GM12878 (cell line): ENCODE measurements at regions not wholly inside any gene's neighbourhood (a gene's known extent, or its start where the extent isn't known, plus 50 kb on each side); places are given as distances from the start of the nearest gene placed in this dataset.

Experiments used
- ATAC-seq: fragments of 200-7000 bp; cut with Tn5 transposase; 3 replicates; pipeline ENCODE4 v1.9.1; 2020; ENCODE audit warnings: mild to moderate bottlenecking, moderate library complexity
- BruUV-seq: library from RNA; stranded (reverse); fragments of 400-500 nt; replicated peaks from 2 replicates; lab custom pipeline; 2021; lab: Mats Ljungman, UMichigan
- CTCF ChIA-PET: fragments of 300-600 bp; sonication (Branson Sonifier 250); formaldehyde crosslinking; extraction: SDS; loops from one replicate; lab custom pipeline; 2021; ENCODE audit warnings: inconsistent platforms; lab: Yijun Ruan, JAX
- POLR2A ChIA-PET: fragments of 350-600 bp; formaldehyde crosslinking; extraction: SDS; loops from one replicate; lab custom pipeline; 2021; ENCODE audit warnings: inconsistent platforms; lab: Charles Lee
- RAD21 ChIA-PET: fragments of 300-600 bp; sonication (Branson Sonifier 250); formaldehyde crosslinking; loops from one replicate; lab custom pipeline; 2023; ENCODE audit warnings: antibody characterized with exemption; ENCODE audit not compliant: unreplicated experiment; lab: Charles Lee
- SMC1A ChIA-PET: fragments of 300-600 bp; sonication (Branson Sonifier 250); formaldehyde crosslinking; loops from one replicate; lab custom pipeline; 2023; ENCODE audit not compliant: unreplicated experiment, uncharacterized antibody; lab: Charles Lee
- DNase-seq: peaks from one replicate; pipeline ENCODE4 v3.0.0-alpha.2; 2011; ENCODE audit warnings: low read depth, low spot score
- FAIRE-seq: peaks from 3 replicates; lab custom pipeline; 2011; peaks lifted over from hg19 to GRCh38; lab: Jason Lieb, UNC
- H2AFZ ChIP-seq: 2 replicates; pipeline ENCODE4 v1.6.0; 2011; ENCODE audit warnings: low read depth, low read length, control low read depth; ENCODE audit not compliant: control insufficient read depth
- H3K27ac ChIP-seq: 2 replicates; pipeline ENCODE4 v1.5.1; 2011; ENCODE audit warnings: control low read depth; ENCODE audit not compliant: control insufficient read depth, insufficient read depth
- H3K27me3 ChIP-seq, 2 experiments: replicated peaks in 1 of 2; 2 replicates each; pipeline versions ENCODE4 v1.6.0 to v1.6.1; 2011; ENCODE audit warnings: low read length in 1 of 2; ENCODE audit not compliant: control insufficient read depth in 2 of 2, insufficient read depth in 2 of 2
- H3K36me3 ChIP-seq, 2 experiments: 2 replicates each; pipeline ENCODE4 v1.5.1; 2011; ENCODE audit warnings: low read length in 1 of 2; ENCODE audit not compliant: control insufficient read depth in 2 of 2, insufficient read depth in 2 of 2
- H3K4me1 ChIP-seq: 2 replicates; pipeline ENCODE4 v1.6.1; 2011; ENCODE audit warnings: mild to moderate bottlenecking, low read length, moderate library complexity, mixed read lengths; ENCODE audit not compliant: control insufficient read depth, insufficient read depth
- H3K4me2 ChIP-seq: 2 replicates; pipeline ENCODE4 v1.6.0; 2011; ENCODE audit warnings: control low read depth; ENCODE audit not compliant: control insufficient read depth, insufficient read depth
- H3K4me3 ChIP-seq: fragments of 200-600 bp; sonication (generic); 2 replicates; pipeline ENCODE4 v1.5.1; 2016
- H3K79me2 ChIP-seq: 2 replicates; pipeline ENCODE4 v1.6.0; 2011; ENCODE audit warnings: low read length; ENCODE audit not compliant: control insufficient read depth, insufficient read depth
- H3K9ac ChIP-seq: 2 replicates; pipeline ENCODE4 v1.8.0; 2011; ENCODE audit warnings: low read length, control low read depth, mixed read lengths; ENCODE audit not compliant: control insufficient read depth, insufficient read depth
- H3K9me3 ChIP-seq: replicated peaks from 3 replicates; pipeline ENCODE4 v1.5.1; 2011; ENCODE audit warnings: mild to moderate bottlenecking, low read length; ENCODE audit not compliant: control insufficient read depth, insufficient read depth
- H4K20me1 ChIP-seq: 2 replicates; pipeline ENCODE4 v1.6.0; 2011; ENCODE audit not compliant: control insufficient read depth, insufficient read depth
- BACH1 ChIP-seq: fragments of 450-650 bp; IDR thresholded peaks from 2 replicates; pipeline ENCODE4 v1.6.1; 2017; ENCODE audit warnings: mild to moderate bottlenecking, borderline replicate concordance
- BCL11A ChIP-seq: IDR thresholded peaks from 2 replicates; pipeline ENCODE4 v1.6.1; 2011; ENCODE audit warnings: low read depth, low read length
- ELK1 ChIP-seq: IDR thresholded peaks from 2 replicates; pipeline ENCODE4 v1.6.1; 2012; ENCODE audit warnings: low read depth, low read length, improper control_type of control experiment
- EZH2 ChIP-seq: IDR thresholded peaks from 2 replicates; pipeline ENCODE4 v1.6.1; 2012; ENCODE audit warnings: low read depth, mild to moderate bottlenecking, control low read depth, inconsistent platforms, low read length, borderline replicate concordance; ENCODE audit not compliant: control insufficient read depth
- HDAC2 ChIP-seq: fragments of 200-600 bp; sonication (generic); IDR thresholded peaks from 2 replicates; pipeline ENCODE4 v1.6.1; 2017
- IKZF1 ChIP-seq: fragments of 450-650 bp; conservative IDR thresholded peaks from 2 replicates; pipeline ENCODE4 v1.6.1; 2017; ENCODE audit warnings: antibody characterized with exemption, mild to moderate bottlenecking
- IRF3 ChIP-seq: fragments of 450-650 bp; IDR thresholded peaks from 2 replicates; pipeline ENCODE4 v1.6.1; 2014; ENCODE audit warnings: mild to moderate bottlenecking
- JUNB ChIP-seq: IDR thresholded peaks from 2 replicates; pipeline ENCODE4 v1.6.1; 2016; ENCODE audit warnings: antibody characterized with exemption, mild to moderate bottlenecking
- MEF2A ChIP-seq: IDR thresholded peaks from 2 replicates; pipeline ENCODE4 v1.6.1; 2011; ENCODE audit warnings: low read depth, mild to moderate bottlenecking, low read length, moderate library complexity; ENCODE audit not compliant: insufficient read depth
- NKRF ChIP-seq: fragments of 450-650 bp; conservative IDR thresholded peaks from 2 replicates; pipeline ENCODE4 v1.6.1; 2017; ENCODE audit warnings: mild to moderate bottlenecking, moderate library complexity
- NR2F1 ChIP-seq: fragments of 450-650 bp; conservative IDR thresholded peaks from 2 replicates; pipeline ENCODE4 v1.6.1; 2017; ENCODE audit warnings: mild to moderate bottlenecking
- SUPT20H ChIP-seq: IDR thresholded peaks from 2 replicates; pipeline ENCODE4 v1.6.1; 2011; ENCODE audit warnings: low read depth, mild to moderate bottlenecking, low read length, moderate library complexity, borderline replicate concordance; ENCODE audit not compliant: control insufficient read depth
- TAF1 ChIP-seq: IDR thresholded peaks from 2 replicates; pipeline ENCODE4 v1.6.1; 2011; ENCODE audit warnings: mild to moderate bottlenecking, low read depth, low read length, borderline replicate concordance
- TBL1XR1 ChIP-seq: IDR thresholded peaks from 2 replicates; pipeline ENCODE4 v1.6.1; 2012; ENCODE audit warnings: low read depth, low read length, improper control_type of control experiment
- ZNF384 ChIP-seq: IDR thresholded peaks from 2 replicates; pipeline ENCODE4 v1.6.1; 2012; ENCODE audit warnings: low read depth, mild to moderate bottlenecking, low read length, improper control_type of control experiment, borderline replicate concordance
- WGBS: methylation state at CpG from one replicate; pipeline ENCODE4 v1.1.6; 2016; ENCODE audit warnings: low lambda C conversion rate; ENCODE audit not compliant: insufficient replicate concordance, insufficient coverage; ENCODE audit errors: missing lambda C conversion rate; 5-methylcytosine and 5-hydroxymethylcytosine counted together
- in situ Hi-C: fragments of 300-500 bp; cut with MboI; formaldehyde crosslinking; loops from 9 replicates; pipeline ENCODE4 v1.14.3; 2018; ENCODE audit warnings: mixed read lengths
- intact Hi-C: fragments of 100-400 bp; cut with micrococcal nuclease; formaldehyde crosslinking; loops from one replicate; pipeline ENCODE4 v1.14.2; 2022; ENCODE audit not compliant: unreplicated experiment
- TF ChIP-seq, protein P1 (sequence below): IDR thresholded peaks from 2 replicates; pipeline ENCODE4 v1.6.1; 2011; ENCODE audit warnings: mild to moderate bottlenecking, low read depth, low read length, moderate library complexity; ENCODE audit not compliant: insufficient replicate concordance
- TF ChIP-seq, protein P2 (sequence below): fragments of 450-650 bp; IDR thresholded peaks from 2 replicates; pipeline ENCODE4 v1.6.1; 2016; ENCODE audit warnings: mild to moderate bottlenecking

DNA sequence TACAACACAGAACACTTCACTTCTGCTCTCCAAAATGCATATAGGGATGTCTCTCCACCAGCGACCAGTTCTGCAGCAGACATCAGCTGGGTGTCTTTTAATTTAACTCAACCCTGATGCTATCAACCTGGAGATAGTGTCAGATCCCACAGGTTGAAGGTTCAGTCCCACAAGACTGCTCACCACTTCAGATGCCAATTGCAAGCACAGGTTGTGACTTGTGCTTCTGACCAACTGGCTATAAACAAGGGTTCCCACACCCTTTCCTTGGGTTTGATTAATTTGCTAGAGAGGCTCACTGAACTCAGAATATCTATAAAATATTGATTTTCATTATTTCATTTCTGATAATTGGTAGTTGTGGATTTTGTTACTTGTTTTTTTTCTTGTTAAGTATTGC, 177.4 kb upstream of the HS3ST1 start:
- Histone ChIP-seq H3K79me2 (no peaks in the 10 kb centered on the region), H3K9ac (no peak overlapping the region), H3K4me2 (no peak overlapping the region), H3K27ac (no peak overlapping the region), H3K4me3 (no peak overlapping the region), H2AFZ (no peak overlapping the region), H3K36me3 (no peaks in the 10 kb centered on the region), H3K27me3 (no peaks in the 10 kb centered on the region; a peak in 1 of 4 replicates), H4K20me1 (no peaks in the 10 kb centered on the region), H3K4me1 (no peaks in the 10 kb centered on the region), H3K9me3 (no peaks in the 10 kb centered on the region)
- in situ Hi-C loops = no loop called here
- TF ChIP-seq, protein P1, sequence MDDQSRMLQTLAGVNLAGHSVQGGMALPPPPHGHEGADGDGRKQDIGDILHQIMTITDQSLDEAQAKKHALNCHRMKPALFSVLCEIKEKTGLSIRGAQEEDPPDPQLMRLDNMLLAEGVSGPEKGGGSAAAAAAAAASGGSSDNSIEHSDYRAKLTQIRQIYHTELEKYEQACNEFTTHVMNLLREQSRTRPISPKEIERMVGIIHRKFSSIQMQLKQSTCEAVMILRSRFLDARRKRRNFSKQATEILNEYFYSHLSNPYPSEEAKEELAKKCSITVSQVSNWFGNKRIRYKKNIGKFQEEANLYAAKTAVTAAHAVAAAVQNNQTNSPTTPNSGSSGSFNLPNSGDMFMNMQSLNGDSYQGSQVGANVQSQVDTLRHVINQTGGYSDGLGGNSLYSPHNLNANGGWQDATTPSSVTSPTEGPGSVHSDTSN = no peak
- TF ChIP-seq IKZF1 (no peak), NKRF (no peak), TAF1 (no peak), NR2F1 (no peak), JUNB (no peak), SUPT20H (no peak), BACH1 (no peak), IRF3 (no peak), EZH2 (no peak), BCL11A (no peak), ZNF384 (no peak), MEF2A (no peak), HDAC2 (no peak), ELK1 (no peak), TBL1XR1 (no peak)
- TF ChIP-seq, protein P2, sequence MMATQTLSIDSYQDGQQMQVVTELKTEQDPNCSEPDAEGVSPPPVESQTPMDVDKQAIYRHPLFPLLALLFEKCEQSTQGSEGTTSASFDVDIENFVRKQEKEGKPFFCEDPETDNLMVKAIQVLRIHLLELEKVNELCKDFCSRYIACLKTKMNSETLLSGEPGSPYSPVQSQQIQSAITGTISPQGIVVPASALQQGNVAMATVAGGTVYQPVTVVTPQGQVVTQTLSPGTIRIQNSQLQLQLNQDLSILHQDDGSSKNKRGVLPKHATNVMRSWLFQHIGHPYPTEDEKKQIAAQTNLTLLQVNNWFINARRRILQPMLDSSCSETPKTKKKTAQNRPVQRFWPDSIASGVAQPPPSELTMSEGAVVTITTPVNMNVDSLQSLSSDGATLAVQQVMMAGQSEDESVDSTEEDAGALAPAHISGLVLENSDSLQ = no peak
- no peak for DNase-seq
- SMC1A ChIA-PET = interaction anchor here (1.4 kb wide), 1 partner anchor 12 kb away, joined by 5 read pairs; no protein-coding TSS in a partner anchor
- FAIRE-seq = no peak
- RAD21 ChIA-PET = no interaction called here
- no peak for ATAC-seq
- no TSS peak for BruUV-seq
- intact Hi-C loops = no loop called here
- WGBS = 0% methylated on average over 1 of the region's 1 CpG
- CTCF ChIA-PET = no interaction called here
- POLR2A ChIA-PET = no interaction called here
